ENCODE measurements at regions not wholly inside any gene's neighbourhood (a gene's known extent, or its start where the extent isn't known, plus 50 kb on each side); places are given as distances from the start of the nearest gene placed in this dataset.
"Not testable (repeated sequence)": the region's sequence is repeated elsewhere in the genome, so short reads cannot be mapped to it uniquely, and the experiment has no call there.

- Mint-ChIP-seq H3K27me3 (peaks cover 5 to 14% of the 10 kb centered on the region in 2 donors), H3K4me1 (ENCODE audit: low read depth in 2 of 2) (no peaks in the 10 kb centered on the region), H3K4me3 (no peak overlapping the region), H3K36me3 (no peaks in the 10 kb centered on the region), H3K9me3 (no peaks in the 10 kb centered on the region), H3K27ac (no peak overlapping the region)
- ATAC-seq, result no peak
- no peak for DNase-seq (ENCODE audit: low spot score)
These were observed 135.8 kb downstream of the USP31 start for GRCh38 chr16:23013484-23013883.

DNA sequence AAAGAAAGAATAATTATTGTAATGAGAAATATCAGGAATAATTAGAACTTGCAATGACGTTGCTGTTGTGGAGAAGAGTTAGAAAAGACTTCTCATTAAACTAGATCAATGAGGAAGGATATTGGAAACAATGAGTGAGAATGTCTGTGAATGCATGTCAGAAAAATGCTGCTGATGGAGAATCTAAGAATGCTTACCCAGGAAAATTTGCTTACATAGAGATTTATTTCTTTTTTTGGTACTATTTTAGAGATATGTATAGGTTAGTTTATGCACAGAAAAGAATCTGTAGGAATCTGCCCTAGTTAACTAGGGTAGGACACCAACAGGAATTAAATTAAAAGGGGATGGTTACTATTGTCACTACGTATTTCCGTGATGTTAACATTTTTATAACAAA is 140.2 kb downstream of the USP31 start:
- Mint-ChIP-seq H3K36me3 (no peaks in the 10 kb centered on the region), H3K27me3 (peaks cover 28 to 46% of the 10 kb centered on the region in 2 donors), H3K27ac (no peak overlapping the region), H3K4me1 (ENCODE audit: low read depth in 2 of 2) (no peaks in the 10 kb centered on the region), H3K9me3 (peaks cover 3% of the 10 kb centered on the region), H3K4me3 (no peak overlapping the region)
- no peak for ATAC-seq
- no peak for DNase-seq (ENCODE audit: low spot score)

DNA sequence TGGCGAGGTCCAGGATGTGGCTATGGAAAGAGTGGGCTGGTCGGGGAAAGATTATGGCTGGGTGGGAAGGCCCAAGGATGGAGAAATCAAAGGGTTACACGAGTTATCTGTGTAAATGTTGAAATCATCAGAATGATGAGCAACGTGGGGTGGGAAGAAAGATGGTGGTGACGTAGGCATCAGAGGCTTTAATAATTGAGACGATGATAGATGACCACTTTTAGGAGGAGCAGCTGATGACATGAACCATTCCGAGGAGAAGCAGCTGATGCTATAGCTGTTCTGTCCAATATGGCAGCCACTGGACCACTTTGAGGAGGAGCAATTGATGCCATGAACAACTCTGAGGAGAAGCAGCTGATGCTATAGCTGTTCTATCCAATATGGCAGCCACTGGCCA is 141.2 kb downstream of the USP31 start:
- no peak overlapping the region for H3K4me3 Mint-ChIP-seq
- H3K27ac Mint-ChIP-seq, result no peak overlapping the region
- H3K36me3 Mint-ChIP-seq, result no peaks in the 10 kb centered on the region
- ATAC-seq, result no peak
- no peaks in the 10 kb centered on the region for H3K4me1 Mint-ChIP-seq (ENCODE audit: low read depth in 2 of 2)
- peaks cover 28 to 46% of the 10 kb centered on the region in 2 donors for H3K27me3 Mint-ChIP-seq
- no peak for DNase-seq (ENCODE audit: low spot score)
- peaks cover 3% of the 10 kb centered on the region for H3K9me3 Mint-ChIP-seq

- ATAC-seq, result no peak
- peaks cover 26 to 40% of the 10 kb centered on the region in 2 donors for H3K27me3 Mint-ChIP-seq
- H3K27ac Mint-ChIP-seq, result no peak overlapping the region
- no peak overlapping the region for H3K4me3 Mint-ChIP-seq
- no peaks in the 10 kb centered on the region for H3K36me3 Mint-ChIP-seq
- peaks cover 3% of the 10 kb centered on the region for H3K9me3 Mint-ChIP-seq
- H3K4me1 Mint-ChIP-seq (ENCODE audit: low read depth in 2 of 2), result no peaks in the 10 kb centered on the region
- no peak for DNase-seq (ENCODE audit: low spot score)
These were observed 142.9 kb downstream of the USP31 start for GRCh38 chr16:23006380-23006779.

- H3K36me3 Mint-ChIP-seq, result no peaks in the 10 kb centered on the region
- DNase-seq (ENCODE audit: low spot score) (no peak), ATAC-seq (no peak)
- H3K9me3 Mint-ChIP-seq, result peaks cover 3% of the 10 kb centered on the region
- H3K4me3 Mint-ChIP-seq, result no peak overlapping the region
- H3K27ac Mint-ChIP-seq, result no peak overlapping the region
- H3K27me3 Mint-ChIP-seq, result peaks cover 26 to 40% of the 10 kb centered on the region in 2 donors
- H3K4me1 Mint-ChIP-seq (ENCODE audit: low read depth in 2 of 2), result no peaks in the 10 kb centered on the region
These were observed 143.3 kb downstream of the USP31 start for GRCh38 chr16:23005951-23006350.

DNA sequence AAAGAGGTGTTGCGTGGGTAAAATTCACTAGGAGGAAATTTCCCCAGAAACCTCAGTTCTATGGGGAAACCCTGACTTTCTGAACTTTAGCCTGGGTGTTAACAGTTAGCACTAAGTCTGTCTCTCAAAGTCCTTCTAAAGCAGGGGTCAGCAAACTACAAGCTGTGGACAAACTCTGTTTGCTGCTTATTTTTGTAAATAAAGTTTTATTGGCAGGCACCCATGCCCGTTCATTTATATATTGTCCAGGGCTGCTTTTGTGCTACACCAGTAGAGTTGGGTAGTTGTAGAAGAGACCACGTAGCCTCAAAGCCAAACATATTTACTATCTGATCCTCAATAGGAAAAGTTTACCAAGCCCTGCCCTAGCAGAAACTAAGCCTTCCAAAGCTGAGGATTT is 159.7 kb downstream of the USP31 start:
- H3K27me3 Mint-ChIP-seq, result peaks cover 10 to 39% of the 10 kb centered on the region in 2 donors
- no peak overlapping the region for H3K4me3 Mint-ChIP-seq
- DNase-seq (ENCODE audit: low spot score) (no peak), ATAC-seq (no peak)
- H3K27ac Mint-ChIP-seq, result no peak overlapping the region
- H3K4me1 Mint-ChIP-seq (ENCODE audit: low read depth in 2 of 2), result no peaks in the 10 kb centered on the region
- H3K9me3 Mint-ChIP-seq, result peaks cover 5% of the 10 kb centered on the region
- H3K36me3 Mint-ChIP-seq, result peaks cover 8% of the 10 kb centered on the region

DNA sequence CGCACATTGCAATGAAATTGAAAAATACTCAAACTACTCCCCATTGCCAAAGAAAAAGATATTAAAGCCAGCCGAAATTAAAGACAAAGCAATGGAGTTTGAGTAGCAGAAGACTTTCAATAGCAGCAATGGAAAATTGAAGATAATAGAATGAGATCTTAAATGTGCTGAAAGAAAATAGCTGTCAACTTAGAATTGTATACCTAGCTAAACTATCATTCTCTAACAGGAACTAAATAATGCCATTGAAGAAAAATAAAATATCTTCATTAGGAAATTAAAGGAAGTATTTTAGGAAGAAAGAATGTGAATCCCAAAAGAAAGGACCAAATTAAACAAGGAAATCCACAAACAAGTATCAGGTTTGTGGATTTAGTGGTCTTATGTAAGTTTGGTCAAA is 165.6 kb downstream of the USP31 start:
- ATAC-seq, result no peak
- peaks cover 24% of the 10 kb centered on the region for H3K36me3 Mint-ChIP-seq
- no peaks in the 10 kb centered on the region for H3K4me1 Mint-ChIP-seq (ENCODE audit: low read depth in 2 of 2)
- DNase-seq (ENCODE audit: low spot score), result no peak
- no peak overlapping the region for H3K27ac Mint-ChIP-seq
- H3K9me3 Mint-ChIP-seq, result peaks cover 13% of the 10 kb centered on the region
- peaks cover 20 to 40% of the 10 kb centered on the region in 2 donors for H3K27me3 Mint-ChIP-seq
- no peak overlapping the region for H3K4me3 Mint-ChIP-seq

DNA sequence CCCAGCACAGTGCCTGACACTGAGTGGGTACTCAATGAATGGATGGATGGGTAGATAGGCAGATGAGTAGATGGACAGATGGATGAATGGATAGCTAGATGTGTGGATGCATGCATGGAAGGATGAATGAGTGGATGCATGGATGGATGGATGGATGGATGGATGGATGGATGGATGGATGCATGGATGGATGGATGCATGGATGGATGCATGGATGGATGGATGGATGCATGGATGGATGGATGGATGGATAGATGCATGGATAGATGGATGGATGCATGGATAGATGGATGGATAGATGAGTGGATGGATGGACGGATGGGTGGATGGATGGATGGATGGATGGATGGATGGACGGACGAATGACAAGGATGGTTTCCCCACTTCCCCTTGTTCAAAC is 166.6 kb downstream of the HS3ST2 start:
- not testable (repeated sequence) for H3K27ac Mint-ChIP-seq; ATAC-seq; H3K4me1 Mint-ChIP-seq (ENCODE audit: low read depth in 2 of 2); H3K4me3 Mint-ChIP-seq; DNase-seq (ENCODE audit: low spot score)
- Mint-ChIP-seq H3K36me3 (peaks cover 19% of the 10 kb centered on the region), H3K9me3 (peaks cover 10% of the 10 kb centered on the region), H3K27me3 (peaks cover 13 to 32% of the 10 kb centered on the region in 2 donors)

DNA sequence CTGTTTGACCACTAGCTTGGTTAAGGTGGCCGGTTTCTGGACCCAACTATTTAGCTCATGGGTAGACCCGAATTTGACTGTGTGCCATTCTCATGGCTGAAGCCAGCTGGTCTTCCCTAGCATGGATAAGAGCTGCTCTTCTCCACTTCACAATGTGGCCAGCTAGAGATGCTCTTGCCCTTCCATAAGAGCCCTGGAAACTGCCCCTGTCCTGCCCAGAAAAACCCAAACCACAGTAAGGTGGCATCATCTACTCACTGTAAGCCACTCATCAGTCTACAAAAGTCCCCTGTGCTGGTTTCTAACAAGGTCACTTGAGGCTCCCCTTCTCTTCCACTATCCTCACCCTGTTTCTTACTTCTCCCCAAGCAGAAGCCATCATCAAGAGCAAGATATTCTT is 165.1 kb downstream of the HS3ST2 start:
- Mint-ChIP-seq H3K9me3 (peaks cover 6% of the 10 kb centered on the region), H3K36me3 (peaks cover 10% of the 10 kb centered on the region), H3K4me1 (ENCODE audit: low read depth in 2 of 2) (no peaks in the 10 kb centered on the region), H3K27ac (no peak overlapping the region), H3K4me3 (no peak overlapping the region), H3K27me3 (peaks cover 17 to 32% of the 10 kb centered on the region in 2 donors)
- DNase-seq (ENCODE audit: low spot score) (no peak), ATAC-seq (no peak)

DNA sequence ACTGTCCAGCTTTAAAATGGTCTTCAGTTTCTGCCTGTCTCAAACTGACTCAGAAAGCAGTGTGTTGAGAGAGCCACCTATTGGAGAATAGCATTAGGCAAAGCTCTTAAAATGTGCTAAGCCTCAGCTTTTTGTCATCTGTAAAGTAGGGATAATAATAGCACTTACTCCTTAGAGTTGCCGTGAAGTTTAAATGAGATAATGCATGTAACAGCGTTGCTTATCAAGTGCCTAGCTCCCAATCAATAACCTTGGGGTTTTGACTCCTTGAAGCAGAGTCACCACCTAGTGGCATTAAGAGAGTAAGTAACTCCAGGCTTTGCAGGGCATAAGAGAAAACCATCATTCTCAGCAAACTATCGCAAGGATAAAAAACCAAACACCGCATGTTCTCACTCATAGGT is 163.3 kb downstream of the HS3ST2 start:
- Mint-ChIP-seq H3K4me3 (no peak overlapping the region), H3K4me1 (ENCODE audit: low read depth in 2 of 2) (no peaks in the 10 kb centered on the region), H3K27me3 (peaks cover 18 to 32% of the 10 kb centered on the region in 2 donors), H3K27ac (no peak overlapping the region), H3K9me3 (peaks cover 5% of the 10 kb centered on the region), H3K36me3 (no peaks in the 10 kb centered on the region)
- ATAC-seq (no peak), DNase-seq (ENCODE audit: low spot score) (no peak)

- Mint-ChIP-seq H3K27me3 (peaks cover 20 to 29% of the 10 kb centered on the region in 2 donors), H3K36me3 (no peaks in the 10 kb centered on the region), H3K4me1 (ENCODE audit: low read depth in 2 of 2) (no peaks in the 10 kb centered on the region), H3K4me3 (no peak overlapping the region), H3K27ac (no peak overlapping the region), H3K9me3 (no peaks in the 10 kb centered on the region)
- no peak for ATAC-seq
- DNase-seq (ENCODE audit: low spot score), result no peak
These were observed 159.6 kb downstream of the HS3ST2 start for GRCh38 chr16:22973522-22973921.

DNA sequence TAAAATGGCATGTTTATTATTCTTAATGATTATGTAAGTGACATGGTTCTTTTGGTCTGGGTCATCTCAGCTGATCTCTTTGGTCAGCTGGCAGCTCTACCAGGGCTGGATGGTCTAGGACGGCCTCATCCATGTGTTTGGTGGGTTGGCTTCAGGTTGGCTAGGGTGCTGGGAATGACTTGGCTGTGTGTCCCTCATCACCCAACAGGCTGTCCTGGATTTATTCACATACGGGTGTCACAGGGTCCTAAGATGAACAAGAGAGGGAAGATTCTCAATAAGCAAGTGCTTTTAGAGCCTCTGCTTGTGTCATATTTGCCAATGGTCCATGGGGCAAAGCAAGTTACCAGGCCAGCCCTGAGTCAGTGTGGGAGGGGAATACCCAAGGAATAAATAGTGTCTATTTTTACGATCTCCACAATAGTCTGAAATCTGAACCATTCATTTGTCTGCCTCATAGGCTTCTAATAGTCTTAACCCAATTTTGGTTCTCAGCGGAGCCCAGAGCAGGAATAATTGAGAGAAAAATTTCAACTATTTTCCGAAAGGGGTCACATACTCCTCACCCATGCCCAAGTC is 157.5 kb downstream of the HS3ST2 start:
- peaks cover 24 to 25% of the 10 kb centered on the region in 2 donors for H3K27me3 Mint-ChIP-seq
- no peak overlapping the region for H3K4me3 Mint-ChIP-seq
- DNase-seq (ENCODE audit: low spot score), result no peak
- ATAC-seq, result no peak
- H3K27ac Mint-ChIP-seq, result no peak overlapping the region
- H3K36me3 Mint-ChIP-seq, result no peaks in the 10 kb centered on the region
- no peaks in the 10 kb centered on the region for H3K4me1 Mint-ChIP-seq (ENCODE audit: low read depth in 2 of 2)
- no peaks in the 10 kb centered on the region for H3K9me3 Mint-ChIP-seq

GRCh38 chr16:22970209-22970865 is 156.4 kb downstream of the HS3ST2 start:
- H3K27me3 Mint-ChIP-seq, result peaks cover 30 to 34% of the 10 kb centered on the region in 2 donors
- no peak overlapping the region for H3K27ac Mint-ChIP-seq
- H3K36me3 Mint-ChIP-seq, result no peaks in the 10 kb centered on the region
- H3K9me3 Mint-ChIP-seq, result no peaks in the 10 kb centered on the region
- no peak overlapping the region for H3K4me3 Mint-ChIP-seq
- ATAC-seq, result no peak
- no peak for DNase-seq (ENCODE audit: low spot score)
- no peaks in the 10 kb centered on the region for H3K4me1 Mint-ChIP-seq (ENCODE audit: low read depth in 2 of 2)

GRCh38 chr16:22969567-22969966 is 155.6 kb downstream of the HS3ST2 start:
- Mint-ChIP-seq H3K27ac (no peak overlapping the region), H3K4me3 (no peak overlapping the region), H3K27me3 (peaks cover 29 to 42% of the 10 kb centered on the region in 2 donors), H3K36me3 (no peaks in the 10 kb centered on the region), H3K9me3 (no peaks in the 10 kb centered on the region), H3K4me1 (ENCODE audit: low read depth in 2 of 2) (no peaks in the 10 kb centered on the region)
- no peak for ATAC-seq
- no peak for DNase-seq (ENCODE audit: low spot score)

- no peaks in the 10 kb centered on the region for H3K36me3 Mint-ChIP-seq
- ATAC-seq (no peak), DNase-seq (ENCODE audit: low spot score) (no peak)
- H3K27me3 Mint-ChIP-seq, result peaks cover 32 to 42% of the 10 kb centered on the region in 2 donors
- no peak overlapping the region for H3K27ac Mint-ChIP-seq
- no peak overlapping the region for H3K4me3 Mint-ChIP-seq
- H3K4me1 Mint-ChIP-seq (ENCODE audit: low read depth in 2 of 2), result no peaks in the 10 kb centered on the region
- H3K9me3 Mint-ChIP-seq, result no peaks in the 10 kb centered on the region
These were observed 155.0 kb downstream of the HS3ST2 start for GRCh38 chr16:22968931-22969330.
